ENCODE measurements at regions not wholly inside any gene's neighbourhood (a gene's known extent, or its start where the extent isn't known, plus 50 kb on each side); places are given as distances from the start of the nearest gene placed in this dataset.

DNA sequence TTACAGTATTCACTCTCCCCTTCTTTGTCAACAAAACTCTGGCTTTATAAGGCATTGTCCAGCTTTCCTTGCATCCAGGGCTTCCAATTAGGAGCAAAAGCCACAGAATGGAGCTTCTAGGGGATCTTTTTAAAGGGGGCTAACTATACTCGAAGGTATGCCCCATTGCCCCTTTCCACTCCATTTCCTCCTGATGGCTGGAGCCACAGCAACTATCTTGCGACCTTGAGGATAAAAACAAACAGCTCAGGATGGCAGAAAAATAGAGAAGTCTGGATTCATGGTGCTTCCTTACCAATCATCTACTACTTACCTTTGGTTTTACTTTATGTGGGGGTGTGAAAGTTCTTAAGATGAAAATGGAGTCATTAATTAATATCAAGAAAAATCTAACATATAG is 206.3 kb upstream of the PODXL start:
- no peak for TF ChIP-seq CTCF (conservative IDR thresholded peaks at IDR 0.05; ENCODE audit: low read length)
- no peak for TF ChIP-seq EZH2phosphoT487 (IDR thresholded peaks at IDR 0.05; ENCODE audit: borderline replicate concordance)
